ENCODE measurements at regions not wholly inside any gene's neighbourhood (a gene's known extent, or its start where the extent isn't known, plus 50 kb on each side); places are given as distances from the start of the nearest gene placed in this dataset.

DNA sequence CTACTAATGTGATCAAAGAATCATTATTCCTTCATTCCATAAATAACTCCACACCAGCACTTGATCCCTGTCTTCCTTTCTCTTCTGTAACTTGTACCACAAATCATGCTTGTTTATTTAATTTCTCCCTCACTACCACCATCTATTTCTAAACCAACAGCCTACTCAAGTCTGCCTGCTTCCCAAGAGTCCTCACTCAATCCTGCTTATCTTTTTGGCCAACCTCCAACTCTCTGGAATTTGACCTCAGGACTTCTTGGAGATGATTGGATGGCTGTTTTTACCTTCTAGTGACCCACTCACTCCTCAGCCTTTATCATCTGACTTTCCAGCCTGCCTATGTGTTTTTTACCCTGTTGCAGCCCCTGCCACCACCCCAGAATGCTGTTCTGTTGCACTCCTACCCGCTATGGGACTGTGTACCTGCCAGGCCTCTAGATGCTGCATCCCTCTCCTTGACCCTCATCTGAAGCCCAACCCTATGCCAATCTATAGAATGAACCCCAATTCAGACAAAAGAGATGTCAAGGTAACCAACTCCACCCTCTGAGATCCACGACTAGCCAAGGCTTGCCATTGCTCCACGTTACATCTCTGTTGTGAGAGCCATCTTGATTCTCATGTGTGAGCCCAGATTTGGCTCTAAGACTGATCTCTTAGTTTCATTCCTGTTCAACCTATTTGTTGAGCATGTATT lies 150.2 kb upstream of the PLEKHG7 start:
- DNase-seq: no peak

DNA sequence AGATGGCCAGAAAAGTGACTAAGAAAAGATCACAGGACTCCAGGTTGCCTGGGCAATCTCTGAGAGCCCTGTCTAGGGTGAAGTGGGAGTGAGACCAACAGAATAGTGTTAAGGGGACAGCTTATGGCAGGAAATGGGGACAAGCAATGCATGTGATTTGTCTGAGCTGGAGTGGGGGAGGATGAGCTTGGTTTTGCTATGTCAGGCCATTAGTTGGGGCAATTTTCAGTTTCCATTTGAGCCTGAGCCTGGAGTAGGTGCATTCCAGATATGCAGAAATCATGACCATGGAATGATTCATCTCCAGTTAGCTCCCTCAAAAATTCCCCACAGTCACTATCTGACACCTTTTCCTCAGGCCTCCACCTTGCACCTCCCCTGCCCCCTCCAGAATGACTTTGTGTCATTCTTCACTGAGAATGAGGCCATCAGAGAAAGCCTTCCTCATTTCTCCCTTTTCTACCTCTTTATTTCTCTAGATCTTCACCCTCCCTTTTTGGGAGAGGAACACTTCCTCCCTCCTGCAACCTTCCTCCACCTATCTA lies 150.9 kb upstream of the PLEKHG7 start:
- no peak for DNase-seq

DNA sequence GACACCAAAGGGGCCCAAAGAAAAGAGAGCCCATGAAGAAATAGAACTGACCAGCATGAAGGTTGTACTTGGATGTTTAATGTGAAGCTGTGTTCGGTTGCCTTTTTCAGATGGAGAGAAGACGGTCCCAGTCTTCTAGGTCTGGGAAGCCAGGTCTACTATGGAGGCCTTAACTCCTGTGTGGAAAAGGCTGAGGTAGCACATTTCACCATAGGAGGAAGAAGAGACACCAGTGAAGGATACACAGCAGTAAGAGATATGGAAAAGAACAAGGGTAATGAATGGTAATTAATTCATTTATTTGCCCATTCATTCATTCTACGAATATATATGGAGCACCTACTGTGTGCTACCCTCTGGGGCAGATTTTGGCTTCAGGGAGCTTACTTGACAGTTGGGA lies 151.6 kb upstream of the PLEKHG7 start:
- DNase-seq: no peak

DNA sequence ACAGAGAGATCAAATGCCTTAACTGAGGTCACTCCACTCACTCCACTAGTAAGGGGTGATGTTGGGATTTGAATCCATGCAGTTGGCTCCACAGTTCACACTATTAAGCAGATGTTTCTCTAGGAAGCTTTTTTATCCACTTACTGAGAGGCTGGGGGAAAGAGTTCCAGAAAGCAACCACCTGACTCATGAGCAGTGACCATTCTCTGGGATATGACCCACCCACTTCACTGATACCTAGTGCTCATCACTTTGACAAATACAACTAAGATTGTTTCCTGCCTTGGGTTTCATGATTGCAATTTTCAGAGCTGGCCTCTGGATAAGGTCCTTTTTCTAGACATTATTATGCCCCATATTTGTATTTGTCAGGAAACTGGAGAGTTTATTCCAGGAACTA lies 152.1 kb upstream of the PLEKHG7 start:
- DNase-seq: no peak

DNA sequence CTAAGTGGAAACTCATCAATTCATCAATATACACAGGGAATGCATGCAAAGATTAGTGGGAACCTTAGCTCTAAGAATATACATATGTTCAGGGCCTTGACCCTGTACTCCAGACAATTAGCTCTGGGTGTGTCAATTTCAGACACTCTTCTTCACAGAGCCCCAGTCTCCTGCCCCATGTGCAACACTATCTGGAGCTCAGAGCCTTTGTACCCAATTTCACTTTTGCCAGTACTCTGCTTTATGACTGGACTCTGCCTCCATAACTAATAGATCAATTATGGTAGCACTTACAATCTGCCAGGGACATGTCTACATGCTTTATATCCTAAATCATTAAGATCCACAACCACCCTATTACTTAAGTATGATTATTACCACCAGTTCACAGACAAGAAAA lies 152.5 kb upstream of the PLEKHG7 start:
- no peak for DNase-seq

DNA sequence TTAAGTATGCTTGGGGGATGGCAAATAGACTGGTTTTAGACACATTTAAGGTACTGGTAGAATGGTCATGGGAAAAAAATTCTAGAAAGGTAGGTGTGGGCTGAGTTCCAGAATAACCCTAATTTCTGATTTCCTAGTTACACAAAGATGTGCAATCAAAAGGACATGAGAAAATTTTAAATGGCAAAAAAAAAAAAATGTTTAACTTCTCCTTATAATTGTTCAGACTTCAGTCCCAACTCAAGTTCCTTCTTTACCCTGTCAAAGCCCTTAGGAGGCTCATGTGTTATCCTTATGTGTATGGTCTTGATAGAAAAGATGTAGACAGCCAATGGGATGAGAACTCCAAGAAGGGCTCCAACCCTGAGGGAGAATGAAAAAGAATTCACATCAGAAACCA lies 153.3 kb upstream of the PLEKHG7 start:
- DNase-seq: no peak

DNA sequence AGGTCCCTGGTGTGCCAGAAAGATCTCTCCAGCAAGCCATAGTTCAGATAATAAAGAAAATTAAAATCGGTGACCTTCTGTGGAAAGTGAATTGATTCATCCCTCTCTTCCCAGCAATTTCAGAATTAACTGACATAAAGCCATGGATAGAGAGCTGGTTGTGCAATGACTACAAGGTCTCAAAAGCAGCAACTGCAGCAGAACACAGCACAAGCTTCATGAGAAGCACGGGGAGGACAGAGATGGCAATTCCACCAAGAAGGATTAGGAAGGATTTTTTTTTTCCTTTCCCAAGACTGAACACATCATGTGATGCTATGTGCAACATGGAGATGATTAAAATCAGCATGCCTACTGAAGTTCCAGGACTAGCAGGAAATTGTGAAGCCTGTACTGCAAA lies 154.9 kb upstream of the PLEKHG7 start:
- no peak for DNase-seq

DNA sequence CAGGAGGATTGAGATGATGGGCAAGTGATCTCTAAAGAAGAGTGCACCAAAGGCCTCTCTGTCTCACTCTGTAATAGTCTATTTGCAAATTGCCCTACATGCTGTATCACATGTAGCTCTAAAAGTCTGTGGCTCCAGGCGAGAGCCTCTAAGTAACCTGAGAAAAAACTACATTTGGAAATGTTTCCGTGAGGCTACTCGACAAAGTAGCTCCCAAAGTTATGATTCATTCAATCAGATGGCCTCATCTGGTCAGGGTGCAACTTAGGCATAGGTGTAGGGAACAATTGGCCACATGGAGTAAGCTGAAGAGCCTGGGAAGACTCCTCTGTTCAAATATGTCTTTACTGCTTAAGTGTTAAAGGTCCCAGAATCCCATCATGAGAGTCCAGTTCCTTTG lies 155.4 kb upstream of the PLEKHG7 start:
- DNase-seq: no peak

DNA sequence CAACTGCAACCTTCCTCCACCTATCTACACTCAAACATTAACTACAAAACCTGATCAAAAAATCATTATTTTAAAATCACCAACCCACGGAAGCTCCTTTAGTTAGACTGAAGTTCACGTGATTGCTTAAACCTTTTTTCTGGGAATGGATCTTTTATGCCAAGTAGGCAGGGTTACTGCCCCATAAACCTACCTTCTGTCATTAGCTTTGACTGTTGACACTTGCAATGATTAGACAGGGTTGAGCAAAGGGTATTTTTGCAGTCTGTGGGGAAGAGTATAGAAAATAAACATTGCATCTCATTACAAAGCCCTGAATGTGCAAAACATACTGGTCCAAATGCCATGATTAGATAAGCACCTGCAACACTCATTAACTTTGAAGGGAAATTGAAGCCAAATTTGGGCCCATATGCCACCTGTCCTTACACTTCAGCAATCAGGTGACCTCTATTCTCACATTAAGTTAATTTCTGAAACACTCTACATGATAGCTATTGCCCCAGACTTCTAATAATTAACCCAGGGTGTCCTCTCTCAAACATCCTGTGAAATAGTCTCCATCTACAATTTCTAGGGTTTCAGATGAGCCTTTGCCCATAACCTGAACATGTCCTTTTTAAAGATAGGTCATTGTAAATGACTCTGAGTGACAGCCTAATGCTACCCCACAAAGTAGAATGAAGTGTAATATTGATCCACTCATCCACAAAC lies 156.0 kb upstream of the PLEKHG7 start:
- no peak for DNase-seq

DNA sequence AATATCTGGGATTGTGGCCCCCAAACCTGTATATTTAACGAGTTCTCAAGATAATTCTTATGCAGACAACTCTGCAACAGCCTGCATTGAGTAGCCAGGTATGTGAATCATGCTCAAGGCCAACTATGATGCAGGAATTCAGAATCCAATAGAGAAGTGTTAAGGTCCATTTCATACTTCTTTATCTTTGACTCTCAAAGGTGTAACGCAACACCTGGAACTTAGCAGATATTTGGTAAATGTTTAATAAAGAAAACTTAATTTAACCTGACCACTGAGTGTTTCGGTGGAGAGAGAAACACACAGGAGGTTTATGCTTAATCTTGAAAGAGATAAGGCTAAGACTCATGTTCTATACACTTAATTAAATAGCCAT lies 156.5 kb upstream of the PLEKHG7 start:
- DNase-seq: no peak

DNA sequence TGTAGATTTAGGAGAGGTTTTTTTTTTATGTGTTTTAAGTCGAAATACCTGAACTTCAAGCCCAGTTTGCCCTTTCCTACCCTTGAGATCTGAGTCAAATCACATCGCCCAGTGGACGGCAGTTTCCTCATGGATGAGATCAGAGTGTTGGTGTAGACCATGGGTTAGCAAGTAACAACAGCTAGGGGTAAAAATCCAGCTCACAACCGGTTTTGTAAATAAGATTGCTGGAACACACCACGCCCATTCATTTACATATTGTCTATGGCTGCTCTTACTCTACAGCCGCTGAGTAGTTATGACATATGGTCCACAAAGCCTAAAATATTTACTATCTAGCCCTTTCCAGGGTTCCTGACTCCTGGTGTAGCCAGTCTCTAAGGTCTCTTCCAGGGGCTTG lies 158.5 kb upstream of the PLEKHG7 start:
- no peak for DNase-seq

DNA sequence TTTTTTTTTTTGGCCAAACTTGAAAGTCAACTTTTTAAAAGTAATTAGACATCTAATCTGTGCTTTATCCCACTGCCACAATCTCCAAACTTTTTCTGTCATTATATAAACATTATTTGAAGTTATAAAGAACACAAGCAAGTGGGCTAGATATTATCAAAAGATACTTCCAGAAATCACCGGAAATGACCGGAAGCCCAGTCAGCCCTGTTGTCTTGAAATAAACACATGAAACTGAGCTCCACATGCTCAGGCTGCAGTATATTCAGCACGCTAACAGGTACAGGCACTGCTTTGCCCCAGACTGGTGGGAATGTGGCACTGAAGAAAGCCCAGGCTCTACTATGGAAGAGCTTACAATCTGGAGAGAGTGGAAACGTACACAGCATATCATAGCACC lies 158.9 kb upstream of the PLEKHG7 start:
- no peak for DNase-seq

DNA sequence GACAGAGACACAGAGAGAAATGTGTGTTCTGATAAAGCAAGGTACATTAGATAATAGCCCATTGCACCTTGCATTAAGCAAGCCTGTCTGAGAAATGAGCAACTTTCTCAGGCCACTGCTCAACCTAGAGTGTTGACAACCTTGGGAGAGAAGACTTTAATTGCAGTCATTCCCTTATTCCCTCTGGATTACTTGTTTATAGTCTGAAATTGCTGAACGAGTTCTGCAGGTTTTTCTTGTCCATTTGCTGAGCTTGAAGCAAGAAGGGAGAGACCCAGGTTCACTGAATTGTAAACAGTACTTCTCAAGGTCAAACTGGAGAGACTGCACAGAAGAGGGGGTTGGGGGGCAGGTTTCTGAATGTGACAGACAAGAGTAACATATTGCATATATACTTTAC lies 159.4 kb upstream of the PLEKHG7 start:
- no peak for DNase-seq

DNA sequence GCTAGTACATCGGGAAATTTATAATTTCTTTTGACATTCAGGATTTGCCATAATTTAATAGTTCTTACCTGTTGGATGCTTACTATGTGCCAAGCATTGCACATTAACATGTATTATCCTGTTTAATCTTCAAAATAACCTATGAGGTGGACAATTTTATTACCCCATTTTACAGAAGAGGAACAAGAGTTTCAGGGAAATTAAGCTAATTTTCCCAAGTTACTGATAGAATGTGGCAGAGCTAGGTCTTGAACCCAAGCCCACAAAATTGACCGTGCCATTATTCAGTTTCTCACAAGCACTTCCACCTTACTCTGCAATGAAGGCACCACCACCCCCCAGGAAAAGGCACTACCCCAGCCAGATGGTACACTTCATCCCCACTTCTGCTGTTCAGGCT lies 161.1 kb upstream of the PLEKHG7 start:
- no peak for DNase-seq

DNA sequence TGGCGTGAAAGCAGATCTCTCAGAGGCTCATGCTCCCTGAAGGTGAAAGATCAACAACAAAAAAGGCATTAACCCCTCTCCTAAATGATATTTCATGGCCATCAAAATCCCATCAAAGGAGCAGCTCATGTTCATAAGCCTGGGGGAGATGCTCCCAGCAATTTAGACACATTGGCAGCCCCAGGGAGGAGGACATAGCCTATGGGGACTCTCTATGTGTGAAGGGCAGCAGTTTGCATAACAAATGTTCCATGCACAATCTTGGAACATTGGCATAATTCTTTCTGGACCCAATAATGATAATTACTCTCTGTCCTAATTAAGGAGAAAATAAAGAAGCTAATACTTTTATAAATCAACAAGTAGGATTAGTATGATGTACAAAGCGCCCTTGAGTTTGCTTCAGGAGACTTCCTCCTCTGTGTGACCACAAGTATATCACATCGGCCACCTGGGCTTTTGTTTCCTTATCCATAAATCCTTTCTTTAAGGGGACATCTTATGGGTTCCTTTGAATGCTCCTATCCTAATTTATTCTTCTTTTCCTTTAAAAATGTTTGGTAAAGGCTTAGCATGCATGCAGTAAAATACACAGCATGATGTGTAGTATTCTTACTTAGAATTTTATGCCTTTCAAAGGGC lies 161.9 kb upstream of the PLEKHG7 start:
- DNase-seq: no peak

DNA sequence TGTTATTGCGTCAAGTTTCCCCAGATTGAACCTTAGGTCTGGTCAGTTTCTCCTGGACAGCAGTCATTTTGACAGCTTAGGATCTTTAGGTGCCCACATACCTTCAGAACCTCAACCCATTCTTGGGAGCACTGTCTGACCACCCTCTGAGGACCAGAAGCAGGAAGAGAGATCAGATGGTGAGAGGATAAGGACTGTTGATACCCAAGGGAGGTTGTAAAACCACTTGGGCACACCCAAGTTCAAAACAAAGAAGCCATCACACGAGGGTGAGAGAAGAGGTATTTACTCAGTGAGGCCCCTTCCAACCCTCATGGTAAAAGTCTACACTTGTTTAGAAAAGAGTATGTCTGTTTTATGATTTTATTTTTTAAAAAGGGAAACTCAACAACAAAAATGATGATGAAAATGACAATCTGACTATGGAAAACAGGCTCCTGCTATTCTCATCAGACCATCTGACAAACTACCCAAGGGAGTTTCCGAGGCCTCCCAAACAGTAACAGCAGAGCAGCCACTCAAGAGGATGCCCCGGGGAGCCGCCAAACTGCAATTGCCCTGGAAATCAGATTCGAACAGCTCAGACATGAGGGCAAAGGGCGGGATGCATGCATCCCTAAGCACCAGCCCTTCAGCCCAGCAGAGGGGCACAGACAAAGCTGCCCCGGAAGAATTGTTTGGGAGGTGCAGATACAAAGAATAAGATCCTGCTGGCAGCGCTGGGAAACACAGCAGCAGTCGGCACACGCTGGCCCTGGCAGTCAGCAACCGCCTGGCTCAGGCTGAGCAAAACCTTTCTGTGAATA lies 162.6 kb upstream of the PLEKHG7 start:
- DNase-seq: peak; percentile 49

DNA sequence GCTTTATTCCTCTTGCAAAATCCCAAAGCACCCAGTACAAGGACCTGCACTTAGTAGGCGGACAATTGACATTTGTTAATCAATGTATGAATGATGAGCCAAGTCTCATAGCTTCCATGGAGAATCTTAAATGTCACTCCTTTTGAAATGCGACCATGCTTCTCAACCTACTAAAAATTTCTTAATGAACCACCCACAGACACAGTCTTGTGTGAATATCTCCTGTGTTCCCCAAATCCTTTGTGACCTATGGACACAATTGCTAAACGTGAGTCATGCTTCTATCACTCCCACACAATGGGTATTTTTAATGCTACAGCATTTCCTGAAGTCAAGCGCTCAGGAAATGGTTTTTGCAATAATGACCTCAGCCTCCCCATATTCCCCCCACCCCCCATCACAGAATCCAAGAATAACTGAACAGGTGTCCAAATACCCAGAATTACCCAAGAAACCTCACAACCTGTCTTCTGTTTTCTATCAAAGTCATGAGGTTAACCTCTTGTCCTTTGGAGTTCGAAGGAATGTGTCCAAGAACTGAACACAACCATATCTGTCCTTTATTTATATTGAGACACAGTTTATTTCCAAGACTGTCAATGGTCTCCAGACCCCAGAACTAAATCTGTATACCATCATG lies 163.6 kb upstream of the PLEKHG7 start:
- DNase-seq: peak; percentile 46

DNA sequence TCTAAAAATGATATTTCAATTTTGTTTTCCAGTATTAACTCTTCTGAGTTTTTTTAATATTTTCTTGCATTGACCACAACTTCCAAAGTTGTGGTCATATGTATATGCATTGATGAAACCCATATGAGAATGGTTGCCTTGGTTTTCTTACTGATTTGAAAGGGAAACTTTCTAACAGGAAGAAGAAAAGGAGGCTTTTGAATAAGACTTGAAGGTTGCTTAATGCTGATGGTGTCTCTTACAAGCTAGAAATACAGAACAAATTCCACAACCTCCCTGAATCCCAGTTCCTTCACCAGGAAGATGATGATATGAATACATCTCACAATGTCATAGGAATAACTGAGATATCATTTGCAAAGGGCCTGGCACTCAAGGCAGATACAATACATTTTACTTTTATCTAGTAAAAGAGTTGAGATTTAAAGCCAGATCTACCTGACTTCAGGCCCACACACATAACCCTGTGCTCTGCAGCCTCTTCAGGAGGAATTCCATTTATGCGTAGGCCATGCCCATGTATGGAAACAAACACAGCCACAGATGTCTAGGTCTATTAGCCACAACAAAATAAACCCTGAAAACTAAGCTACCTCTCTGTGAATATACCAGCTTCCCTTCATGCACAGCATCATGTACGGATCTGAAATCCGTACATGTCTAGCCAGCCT lies 165.4 kb upstream of the PLEKHG7 start:
- DNase-seq: no peak

DNA sequence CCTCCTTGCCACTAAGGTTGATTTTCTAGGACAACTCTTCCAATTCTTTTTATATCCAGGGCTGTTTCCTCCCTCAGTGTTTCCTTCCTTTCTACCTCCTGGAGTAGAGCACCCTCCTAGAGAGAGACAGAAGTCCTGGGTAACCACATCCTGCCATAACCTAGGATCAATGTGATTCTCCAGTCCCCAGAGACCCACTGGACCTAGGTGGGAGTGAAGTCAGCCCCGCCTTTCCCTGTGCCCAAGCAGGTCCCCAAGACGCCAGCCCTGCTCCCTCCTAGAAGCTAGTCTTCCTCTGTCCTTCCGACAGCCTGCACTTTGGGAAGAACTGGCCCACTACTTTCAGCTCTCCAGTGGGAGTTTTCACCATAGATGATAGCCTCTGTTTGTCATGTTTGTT lies 166.8 kb upstream of the PLEKHG7 start:
- DNase-seq: no peak

DNA sequence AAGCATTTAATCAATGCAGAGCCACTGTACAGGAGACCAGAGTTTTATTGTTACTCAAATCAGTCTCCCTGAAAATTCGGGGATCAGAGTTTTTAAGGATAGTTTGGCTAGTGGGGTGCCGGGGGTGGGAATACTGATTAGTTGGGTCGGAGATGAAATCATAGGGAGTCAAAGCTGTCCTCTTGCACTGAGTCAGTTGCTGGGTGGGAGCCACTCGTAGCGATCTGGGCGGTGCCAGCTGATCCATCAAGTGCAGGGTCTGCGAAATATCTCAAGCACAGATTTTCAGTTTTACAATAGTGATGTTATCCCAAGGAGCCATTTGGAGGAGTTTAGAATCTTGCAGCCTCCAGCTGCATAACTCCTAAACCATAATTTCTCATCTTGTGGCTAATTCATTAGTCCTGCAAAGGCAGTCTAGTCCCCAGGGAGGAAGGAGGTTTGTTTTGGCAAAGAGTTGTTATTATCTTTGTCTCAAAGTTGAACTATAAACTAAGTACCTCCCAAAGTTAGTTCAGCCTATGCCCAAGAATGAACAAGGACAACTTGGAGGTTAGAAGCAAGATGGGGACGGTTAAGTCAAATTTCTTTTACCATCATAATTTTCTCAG lies 169.4 kb upstream of the PLEKHG7 start:
- no peak for DNase-seq

DNA sequence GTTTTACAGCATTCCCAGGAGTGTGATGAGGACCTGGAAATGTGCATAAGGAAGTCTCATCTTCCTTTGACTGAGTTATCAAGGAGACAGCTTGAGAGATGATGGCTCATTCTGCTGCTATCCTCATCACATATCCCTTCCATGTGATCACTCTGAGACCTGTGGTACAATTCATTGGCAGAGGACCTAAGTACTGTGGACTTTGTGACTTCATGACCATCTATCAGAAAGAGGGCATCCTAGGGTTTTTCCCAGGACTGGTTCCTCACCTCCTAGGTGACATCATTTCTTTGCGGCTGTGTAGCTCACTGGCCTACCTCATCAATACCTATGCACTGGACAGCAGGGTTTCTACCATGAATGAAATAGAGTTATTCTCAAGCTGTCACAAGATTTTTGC lies 172.1 kb upstream of the PLEKHG7 start:
- DNase-seq: no peak

DNA sequence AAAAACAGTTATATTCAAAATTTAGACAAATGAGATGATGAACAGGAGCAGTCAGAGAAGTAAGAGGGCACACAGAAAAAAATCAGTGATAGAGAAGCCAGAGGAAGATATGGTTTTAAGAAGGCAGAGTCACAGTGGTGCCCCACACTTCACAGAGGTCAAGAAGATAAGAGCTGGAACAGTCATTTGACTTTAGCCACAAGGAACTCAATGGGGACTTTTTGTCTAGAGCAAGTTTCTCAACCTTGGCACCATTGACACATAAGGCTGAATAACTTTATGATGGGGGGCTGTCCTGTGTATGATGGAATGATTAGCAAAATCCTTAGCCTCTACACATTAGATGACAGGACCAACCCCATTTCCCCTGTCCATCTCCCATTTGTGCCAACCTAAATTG lies 172.8 kb upstream of the PLEKHG7 start:
- DNase-seq: no peak
